Epithelial cell of esophagus (primary cell): ENCODE measurements at regions not wholly inside any gene's neighbourhood (a gene's known extent, or its start where the extent isn't known, plus 50 kb on each side); places are given as distances from the start of the nearest gene placed in this dataset.

Source experiments
- DNase-seq: peaks from one replicate; pipeline ENCODE4 v3.0.0; 2010; ENCODE audit warnings: low read depth
- H3K4me3 ChIP-seq: 2 replicates; pipeline ENCODE4 v1.5.1; 2011; ENCODE audit warnings: mild to moderate bottlenecking, low read length, control low read depth
- TF ChIP-seq, protein P1 (sequence below): IDR thresholded peaks from 2 replicates; pipeline ENCODE4 v1.5.1; 2011; ENCODE audit warnings: low read depth, mild to moderate bottlenecking, low read length, control low read depth, inconsistent platforms; ENCODE audit not compliant: insufficient read depth; ENCODE audit errors: missing control alignments

DNA sequence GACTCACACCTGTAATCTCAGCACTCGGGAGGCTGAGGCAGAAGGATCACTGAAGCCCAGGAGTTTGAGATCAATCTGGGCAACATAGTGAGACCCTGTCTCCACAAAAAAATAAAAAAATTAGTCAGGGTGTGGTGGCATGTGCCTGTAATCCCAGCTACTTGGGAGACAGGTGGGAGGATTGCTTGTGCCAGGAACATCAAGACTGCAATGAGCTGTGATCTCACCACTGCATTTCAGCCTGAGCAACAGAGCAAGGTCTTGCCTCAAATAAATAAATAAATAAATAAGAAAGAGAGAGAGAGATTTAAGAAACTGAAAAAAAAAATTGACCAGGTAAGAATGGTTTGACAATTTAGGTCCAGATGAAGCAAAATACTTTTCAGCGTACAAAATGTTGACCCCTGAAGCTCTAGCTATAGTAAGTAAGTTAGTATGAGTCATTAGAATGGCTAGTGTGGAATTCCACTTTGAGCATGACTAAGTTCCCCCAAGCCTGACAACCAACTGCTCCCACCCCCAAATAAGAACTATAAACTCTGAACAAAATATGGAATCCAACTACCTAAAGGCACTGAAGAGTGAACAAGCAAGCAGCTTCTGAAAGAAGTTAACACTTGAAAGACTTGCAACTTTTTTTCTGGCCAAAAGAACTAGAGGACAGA is 217.8 kb upstream of the TLE4 start:
- TF ChIP-seq, protein P1, sequence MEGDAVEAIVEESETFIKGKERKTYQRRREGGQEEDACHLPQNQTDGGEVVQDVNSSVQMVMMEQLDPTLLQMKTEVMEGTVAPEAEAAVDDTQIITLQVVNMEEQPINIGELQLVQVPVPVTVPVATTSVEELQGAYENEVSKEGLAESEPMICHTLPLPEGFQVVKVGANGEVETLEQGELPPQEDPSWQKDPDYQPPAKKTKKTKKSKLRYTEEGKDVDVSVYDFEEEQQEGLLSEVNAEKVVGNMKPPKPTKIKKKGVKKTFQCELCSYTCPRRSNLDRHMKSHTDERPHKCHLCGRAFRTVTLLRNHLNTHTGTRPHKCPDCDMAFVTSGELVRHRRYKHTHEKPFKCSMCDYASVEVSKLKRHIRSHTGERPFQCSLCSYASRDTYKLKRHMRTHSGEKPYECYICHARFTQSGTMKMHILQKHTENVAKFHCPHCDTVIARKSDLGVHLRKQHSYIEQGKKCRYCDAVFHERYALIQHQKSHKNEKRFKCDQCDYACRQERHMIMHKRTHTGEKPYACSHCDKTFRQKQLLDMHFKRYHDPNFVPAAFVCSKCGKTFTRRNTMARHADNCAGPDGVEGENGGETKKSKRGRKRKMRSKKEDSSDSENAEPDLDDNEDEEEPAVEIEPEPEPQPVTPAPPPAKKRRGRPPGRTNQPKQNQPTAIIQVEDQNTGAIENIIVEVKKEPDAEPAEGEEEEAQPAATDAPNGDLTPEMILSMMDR, result no peak
- peak; percentile 4 for DNase-seq
- no peak overlapping the region for H3K4me3 ChIP-seq

- TF ChIP-seq, protein P1, result no peak
- DNase-seq, result no peak
- H3K4me3 ChIP-seq, result no peak overlapping the region
Measured at GRCh38 chr9:79357194-79357593, 214.6 kb upstream of the TLE4 start.

GRCh38 chr9:79357616-79358015 is 214.1 kb upstream of the TLE4 start:
- DNase-seq, result no peak

GRCh38 chr9:79360387-79361347 is 211.1 kb upstream of the TLE4 start:
- no peak overlapping the region for H3K4me3 ChIP-seq
- TF ChIP-seq, protein P1, result no peak
- no peak for DNase-seq

More at GRCh38 chr9:79357616-79358015, 214.1 kb upstream of the TLE4 start:
- no peak overlapping the region for H3K4me3 ChIP-seq
- TF ChIP-seq, protein P1, result no peak

GRCh38 chr9:79362100-79363081 is 209.4 kb upstream of the TLE4 start:
- TF ChIP-seq, protein P1, result no peak
- DNase-seq, result peak; percentile 58
- no peak overlapping the region for H3K4me3 ChIP-seq

GRCh38 chr9:79369676-79370075 is 202.1 kb upstream of the TLE4 start:
- DNase-seq, result peak; percentile 26
- TF ChIP-seq, protein P1, result no peak
- H3K4me3 ChIP-seq, result no peak overlapping the region
